Right atrium auricular region (tissue), 2 donors: ENCODE measurements at regions not wholly inside any gene's neighbourhood (a gene's known extent, or its start where the extent isn't known, plus 50 kb on each side); places are given as distances from the start of the nearest gene placed in this dataset.
"Not testable (repeated sequence)": the region's sequence is repeated elsewhere in the genome, so short reads cannot be mapped to it uniquely, and the experiment has no call there.

Experiments
- DNase-seq: peaks from one replicate; pipeline ENCODE4 v3.0.0-alpha.2; 2019; ENCODE audit warnings: low spot score
- H3K27ac ChIP-seq, 2 donors: fragments of 200-600 bp; sonication (generic); 1 replicate in 1 of 2; 2 replicates in 1 of 2; pipeline ENCODE4 v1.5.1; 2016 to 2019
- H3K27me3 ChIP-seq, 2 donors: fragments of 200-600 bp; sonication (generic); one replicate each; pipeline versions ENCODE4 v1.5.1 to v1.6.0; 2017 to 2019
- H3K36me3 ChIP-seq: fragments of 200-600 bp; sonication (generic); one replicate; pipeline ENCODE4 v1.5.1; 2016
- H3K4me1 ChIP-seq, 2 donors: fragments of 200-600 bp; sonication (generic); one replicate each; pipeline versions ENCODE4 v1.5.1 to v1.6.0; 2017 to 2019
- H3K4me3 ChIP-seq, 2 donors: fragments of 200-600 bp; sonication (generic); 1 replicate in 1 of 2; 2 replicates in 1 of 2; pipeline ENCODE4 v1.5.1; 2017 to 2019; ENCODE audit warnings: mild to moderate bottlenecking in 1 of 2, moderate library complexity in 1 of 2
- H3K9me3 ChIP-seq, 2 donors: fragments of 200-600 bp; sonication (generic); one replicate each; pipeline ENCODE4 v1.5.1; 2019
- CTCF ChIP-seq, 2 donors: fragments of 200-600 bp; sonication (generic); IDR thresholded peaks; one replicate each; pipeline ENCODE4 v1.5.1; 2019; ENCODE audit warnings: antibody characterized with exemption in 2 of 2

GRCh38 chr15:39255760-39256159, 325.1 kb upstream of the THBS1 start:
- DNase-seq, result no peak
- no peak overlapping the region for H3K27ac ChIP-seq

GRCh38 chr15:39260391-39260790, 320.5 kb upstream of the THBS1 start:
- no peak for DNase-seq
- Histone ChIP-seq H3K36me3 (no peaks in the 10 kb centered on the region), H3K27me3 (no peaks in the 10 kb centered on the region), H3K4me3 (no peak overlapping the region), H3K9me3 (no peaks in the 10 kb centered on the region), H3K4me1 (no peaks in the 10 kb centered on the region), H3K27ac (no peak overlapping the region)
- no peak for TF ChIP-seq CTCF (IDR thresholded peaks at IDR 0.05)

More at GRCh38 chr15:39255760-39256159, 325.1 kb upstream of the THBS1 start:
- no peaks in the 10 kb centered on the region for H3K4me1 ChIP-seq
- no peaks in the 10 kb centered on the region for H3K36me3 ChIP-seq
- H3K9me3 ChIP-seq, result no peaks in the 10 kb centered on the region
- no peaks in the 10 kb centered on the region for H3K27me3 ChIP-seq
- no peak for TF ChIP-seq CTCF (IDR thresholded peaks at IDR 0.05)
- no peak overlapping the region for H3K4me3 ChIP-seq

- DNase-seq, result no peak
- H3K4me1 ChIP-seq, result no peaks in the 10 kb centered on the region
These were observed 320.1 kb upstream of the THBS1 start for GRCh38 chr15:39260791-39261190.

GRCh38 chr15:39261397-39262183, 319.3 kb upstream of the THBS1 start:
- H3K36me3 ChIP-seq, H3K27me3 ChIP-seq, DNase-seq, H3K4me3 ChIP-seq, H3K4me1 ChIP-seq, H3K9me3 ChIP-seq, H3K27ac ChIP-seq: not testable (repeated sequence)

More at GRCh38 chr15:39260791-39261190, 320.1 kb upstream of the THBS1 start:
- H3K4me3 ChIP-seq, result no peak overlapping the region
- H3K27ac ChIP-seq, result no peak overlapping the region
- H3K9me3 ChIP-seq, result no peaks in the 10 kb centered on the region
- no peaks in the 10 kb centered on the region for H3K27me3 ChIP-seq
- TF ChIP-seq CTCF (IDR thresholded peaks at IDR 0.05), result no peak
- H3K36me3 ChIP-seq, result no peaks in the 10 kb centered on the region

- H3K9me3 ChIP-seq, H3K4me3 ChIP-seq, H3K36me3 ChIP-seq: not testable (repeated sequence)
These were observed 317.7 kb upstream of the THBS1 start for GRCh38 chr15:39262995-39263772.

GRCh38 chr15:39265261-39265660, 315.6 kb upstream of the THBS1 start:
- Histone ChIP-seq H3K4me3 (no peak overlapping the region), H3K9me3 (no peaks in the 10 kb centered on the region), H3K36me3 (no peaks in the 10 kb centered on the region), H3K27me3 (no peaks in the 10 kb centered on the region), H3K4me1 (no peaks in the 10 kb centered on the region), H3K27ac (no peak overlapping the region)
- TF ChIP-seq CTCF (IDR thresholded peaks at IDR 0.05), result no peak
- no peak for DNase-seq

More at GRCh38 chr15:39262995-39263772, 317.7 kb upstream of the THBS1 start:
- not testable (repeated sequence) for H3K27me3 ChIP-seq, H3K4me1 ChIP-seq, H3K27ac ChIP-seq, DNase-seq
